HCT116 (cell line): ENCODE measurements at regions not wholly inside any gene's neighbourhood (a gene's known extent, or its start where the extent isn't known, plus 50 kb on each side); places are given as distances from the start of the nearest gene placed in this dataset.

Source experiments
- ATAC-seq: fragments of 200-7000 bp; cut with Tn5 transposase; 2 replicates; pipeline ENCODE4 v1.9.1; 2020; ENCODE audit warnings: mild to moderate bottlenecking, moderate library complexity
- BruUV-seq: library from RNA; stranded (reverse); fragments of 400-500 nt; replicated peaks from 2 replicates; lab custom pipeline; 2021; lab: Mats Ljungman, UMichigan
- CTCF ChIA-PET: fragments of 300-600 bp; sonication (Branson Sonifier 250); formaldehyde crosslinking; loops from one replicate; lab custom pipeline; 2021; ENCODE audit warnings: antibody characterized with exemption; lab: Charles Lee
- POLR2A ChIA-PET: fragments of 300-600, 350-600 bp; sonication (Branson Sonifier 250); formaldehyde crosslinking; loops from one replicate; lab custom pipeline; 2021; ENCODE audit warnings: antibody characterized with exemption; lab: Charles Lee
- RAD21 ChIA-PET, 2 experiments: fragments of 300-600 bp; sonication (Branson Sonifier 250); formaldehyde crosslinking; loops; one replicate each; lab custom pipeline; 2023; ENCODE audit warnings: low total read pairs in 2 of 2; ENCODE audit not compliant: uncharacterized antibody in 2 of 2, unreplicated experiment in 2 of 2, low non-redundant PET in 1 of 2; lab: Charles Lee
- DNase-seq: peaks from one replicate; pipeline ENCODE4 v3.0.0-alpha.2; 2010; ENCODE audit warnings: low read depth, low spot score
- H2AFZ ChIP-seq: fragments of 200-600 bp; shearing (Covaris generic), sonication (generic); 2 replicates; pipeline ENCODE4 v1.6.1; 2017; ENCODE audit warnings: low read depth, mixed run types, mixed read lengths, antibody characterized with exemption, low read length; ENCODE audit not compliant: poor library complexity, severe bottlenecking
- H3K27ac ChIP-seq: 2 replicates; pipeline ENCODE4 v1.5.1; 2012; ENCODE audit warnings: low read depth, low read length
- H3K27me3 ChIP-seq: fragments of 200-600 bp; sonication (generic); 2 replicates; pipeline ENCODE4 v1.6.1; 2016; ENCODE audit warnings: mixed run types, low read length, mixed read lengths; ENCODE audit not compliant: insufficient read depth
- H3K36me3 ChIP-seq, 2 experiments: fragments of 200-500 bp in 1 of 2; fragments of 200-600 bp in 1 of 2; sonication (Bioruptor generic) in 1 of 2; sonication (generic) in 1 of 2; 2 replicates each; pipeline versions ENCODE4 v1.5.1 to v1.6.1; 2014 to 2016; ENCODE audit warnings: low read length in 2 of 2, inconsistent platforms in 1 of 2, mixed read lengths in 1 of 2, mixed run types in 1 of 2; ENCODE audit not compliant: insufficient read depth in 2 of 2, control insufficient read depth in 1 of 2
- H3K4me1 ChIP-seq, 2 experiments: fragments of 200-600 bp in 1 of 2; sonication (generic) in 1 of 2; 2 replicates each; pipeline versions ENCODE4 v1.5.1 to v1.6.1; 2012 to 2017; ENCODE audit warnings: low read length in 2 of 2, inconsistent platforms in 1 of 2, mild to moderate bottlenecking in 1 of 2, mixed read lengths in 1 of 2, mixed run types in 1 of 2, moderate library complexity in 1 of 2; ENCODE audit not compliant: insufficient read depth in 2 of 2, control insufficient read depth in 1 of 2
- H3K4me2 ChIP-seq: fragments of 200-600 bp; sonication (generic); 2 replicates; pipeline ENCODE4 v1.6.1; 2017; ENCODE audit warnings: mixed run types, low read length, mixed read lengths
- H3K4me3 ChIP-seq, 2 experiments: fragments of 200-600 bp in 1 of 2; sonication (generic) in 1 of 2; replicated peaks in 1 of 2; 2 replicates each; pipeline ENCODE4 v1.5.1; 2011 to 2016; ENCODE audit warnings: low read length in 2 of 2, control low read depth in 1 of 2, low read depth in 1 of 2, mild to moderate bottlenecking in 1 of 2, mixed read lengths in 1 of 2, mixed run types in 1 of 2
- H3K79me2 ChIP-seq: fragments of 200-600 bp; sonication (generic); 2 replicates; pipeline ENCODE4 v1.6.1; 2017; ENCODE audit warnings: mild to moderate bottlenecking, mixed run types, low read length, moderate library complexity, mixed read lengths; ENCODE audit not compliant: insufficient read depth
- H3K9ac ChIP-seq: fragments of 200-600 bp; sonication (generic); 2 replicates; pipeline ENCODE4 v1.6.1; 2016; ENCODE audit warnings: low read length, mixed read lengths
- H3K9me2 ChIP-seq: fragments of 200-600 bp; sonication (generic), shearing (Covaris generic); 2 replicates; pipeline ENCODE4 v1.6.1; 2017; ENCODE audit warnings: mixed run types, mild to moderate bottlenecking, moderate library complexity; ENCODE audit not compliant: insufficient read depth
- H3K9me3 ChIP-seq, 2 experiments: fragments of 200-500 bp in 1 of 2; fragments of 200-600 bp in 1 of 2; sonication (Bioruptor generic) in 1 of 2; sonication (generic) in 1 of 2; 2 replicates each; pipeline ENCODE4 v1.6.1; 2014 to 2017; ENCODE audit warnings: low read length in 2 of 2, mixed read lengths in 2 of 2, inconsistent platforms in 1 of 2, low read depth in 1 of 2, mild to moderate bottlenecking in 1 of 2, mixed run types in 1 of 2, moderate library complexity in 1 of 2; ENCODE audit not compliant: control insufficient read depth in 1 of 2, insufficient read depth in 1 of 2
- H4K20me1 ChIP-seq: fragments of 200-600 bp; sonication (generic), shearing (Covaris generic); 2 replicates; pipeline ENCODE4 v1.6.1; 2017; ENCODE audit warnings: mixed run types, mild to moderate bottlenecking, moderate library complexity; ENCODE audit not compliant: insufficient read depth
- CEBPB ChIP-seq: IDR thresholded peaks from 2 replicates; pipeline ENCODE4 v1.6.1; 2012; ENCODE audit warnings: low read depth
- CTCF ChIP-seq, 3 experiments: fragments of 200-600 bp in 1 of 3; sonication (generic) in 1 of 3; IDR thresholded peaks in 2 of 3; conservative IDR thresholded peaks in 1 of 3; 2 replicates each; pipeline ENCODE4 v1.5.1; 2012 to 2017; ENCODE audit warnings: low read depth in 2 of 3, low read length in 2 of 3, antibody characterized with exemption in 1 of 3, borderline replicate concordance in 1 of 3, control low read depth in 1 of 3, mild to moderate bottlenecking in 1 of 3, mixed read lengths in 1 of 3, mixed run types in 1 of 3, moderate library complexity in 1 of 3; ENCODE audit not compliant: insufficient read depth in 1 of 3
- EGR1 ChIP-seq: IDR thresholded peaks from 2 replicates; pipeline ENCODE4 v1.6.1; 2012; ENCODE audit warnings: low read depth
- EZH2 ChIP-seq: fragments of 200-600 bp; sonication (generic); IDR thresholded peaks from 2 replicates; pipeline ENCODE4 v1.6.1; 2017; ENCODE audit warnings: antibody characterized with exemption, mixed run types
- EZH2phosphoT487 ChIP-seq: fragments of 200-600 bp; IDR thresholded peaks from 2 replicates; pipeline ENCODE4 v1.6.1; 2018; ENCODE audit warnings: antibody characterized with exemption, borderline replicate concordance
- JUND ChIP-seq: IDR thresholded peaks from 2 replicates; pipeline ENCODE4 v1.6.1; 2012
- MAX ChIP-seq: IDR thresholded peaks from 2 replicates; pipeline ENCODE4 v1.6.1; 2012
- POLR2AphosphoS5 ChIP-seq: IDR thresholded peaks from 2 replicates; pipeline ENCODE4 v1.6.1; 2011; ENCODE audit warnings: mild to moderate bottlenecking, low read depth, low read length, moderate library complexity
- REST ChIP-seq: IDR thresholded peaks from 2 replicates; pipeline ENCODE4 v1.6.1; 2012; ENCODE audit warnings: low read depth
- SIN3A ChIP-seq: IDR thresholded peaks from 2 replicates; pipeline ENCODE4 v1.6.1; 2012; ENCODE audit warnings: low read depth
- SP1 ChIP-seq: IDR thresholded peaks from 2 replicates; pipeline ENCODE4 v1.6.1; 2012; ENCODE audit warnings: low read depth
- SRF ChIP-seq: IDR thresholded peaks from 2 replicates; pipeline ENCODE4 v1.6.1; 2012; ENCODE audit warnings: low read depth
- YY1 ChIP-seq: IDR thresholded peaks from 2 replicates; pipeline ENCODE4 v1.6.1; 2011; ENCODE audit warnings: low read length, low read depth, moderate library complexity, mild to moderate bottlenecking; ENCODE audit not compliant: insufficient replicate concordance; ENCODE audit errors: extremely low read depth
- ZBTB33 ChIP-seq: IDR thresholded peaks from 2 replicates; pipeline ENCODE4 v1.6.1; 2011; ENCODE audit warnings: mild to moderate bottlenecking, low read length, moderate library complexity; ENCODE audit not compliant: insufficient replicate concordance; ENCODE audit errors: extremely low read depth
- ZNF274 ChIP-seq: fragments of 200-500 bp; sonication (Bioruptor generic); IDR thresholded peaks from 2 replicates; pipeline ENCODE4 v1.6.1; 2014; ENCODE audit warnings: mild to moderate bottlenecking, low read depth, low read length, inconsistent platforms
- intact Hi-C: fragments of 100-400 bp; cut with micrococcal nuclease; formaldehyde crosslinking; loops from 2 replicates; pipeline ENCODE4 v1.10.0; 2022

GRCh38 chr20:47885909-47886453 is 100.7 kb upstream of the SULF2 start:
- Histone ChIP-seq H3K27me3 (peaks cover 11% of the 10 kb centered on the region; the same call in 1 of the 2 replicates), H3K4me3 (no peak overlapping the region), H2AFZ (no peak overlapping the region), H3K9ac (no peak overlapping the region), H3K4me2 (no peak overlapping the region), H3K27ac (no peak overlapping the region), H3K9me3 (no peaks in the 10 kb centered on the region), H3K4me1 (no peaks in the 10 kb centered on the region), H3K9me2 (no peaks in the 10 kb centered on the region), H3K36me3 (no peaks in the 10 kb centered on the region), H4K20me1 (no peaks in the 10 kb centered on the region), H3K79me2 (no peaks in the 10 kb centered on the region)
- BruUV-seq = no TSS peak
- ATAC-seq = no peak
- TF ChIP-seq SP1 (no peak), POLR2AphosphoS5 (no peak), EGR1 (no peak), SRF (no peak), EZH2phosphoT487 (no peak), REST (no peak), MAX (no peak), SIN3A (no peak), JUND (no peak), YY1 (no peak), ZNF274 (no peak), EZH2 (no peak), CEBPB (no peak), CTCF (IDR thresholded peaks at IDR 0.05 in 2 of 3, conservative IDR thresholded peaks at IDR 0.05 in 1 of 3; ENCODE audit: borderline replicate concordance in 1 of 3, insufficient read depth in 1 of 3, low read depth in 2 of 3, low read length in 2 of 3) (no peak), ZBTB33 (no peak)
- ChIA-PET POLR2A (no interaction called here), RAD21 (no interaction called here), CTCF (no interaction called here)
- DNase-seq = no peak
- intact Hi-C loops = no loop called here
